GM12875 (cell line): ENCODE measurements at regions not wholly inside any gene's neighbourhood (a gene's known extent, or its start where the extent isn't known, plus 50 kb on each side); places are given as distances from the start of the nearest gene placed in this dataset.

Experiments
- H3K4me3 ChIP-seq: one replicate; pipeline ENCODE4 v1.5.1; 2011; ENCODE audit warnings: low read depth, low read length, control low read depth
- TF ChIP-seq, protein P1 (sequence below): IDR thresholded peaks from 2 replicates; pipeline ENCODE4 v1.5.1; 2011; ENCODE audit warnings: low read depth, mild to moderate bottlenecking, control low read depth, inconsistent platforms, low read length, moderate library complexity, borderline replicate concordance; ENCODE audit not compliant: insufficient read depth

- H3K4me3 ChIP-seq = no peak overlapping the region
- TF ChIP-seq, protein P1, sequence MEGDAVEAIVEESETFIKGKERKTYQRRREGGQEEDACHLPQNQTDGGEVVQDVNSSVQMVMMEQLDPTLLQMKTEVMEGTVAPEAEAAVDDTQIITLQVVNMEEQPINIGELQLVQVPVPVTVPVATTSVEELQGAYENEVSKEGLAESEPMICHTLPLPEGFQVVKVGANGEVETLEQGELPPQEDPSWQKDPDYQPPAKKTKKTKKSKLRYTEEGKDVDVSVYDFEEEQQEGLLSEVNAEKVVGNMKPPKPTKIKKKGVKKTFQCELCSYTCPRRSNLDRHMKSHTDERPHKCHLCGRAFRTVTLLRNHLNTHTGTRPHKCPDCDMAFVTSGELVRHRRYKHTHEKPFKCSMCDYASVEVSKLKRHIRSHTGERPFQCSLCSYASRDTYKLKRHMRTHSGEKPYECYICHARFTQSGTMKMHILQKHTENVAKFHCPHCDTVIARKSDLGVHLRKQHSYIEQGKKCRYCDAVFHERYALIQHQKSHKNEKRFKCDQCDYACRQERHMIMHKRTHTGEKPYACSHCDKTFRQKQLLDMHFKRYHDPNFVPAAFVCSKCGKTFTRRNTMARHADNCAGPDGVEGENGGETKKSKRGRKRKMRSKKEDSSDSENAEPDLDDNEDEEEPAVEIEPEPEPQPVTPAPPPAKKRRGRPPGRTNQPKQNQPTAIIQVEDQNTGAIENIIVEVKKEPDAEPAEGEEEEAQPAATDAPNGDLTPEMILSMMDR = no peak
Measured at GRCh38 chr7:30225863-30226613, 58.4 kb upstream of the ZNRF2 start.

GRCh38 chr7:30226614-30227268 lies 57.7 kb upstream of the ZNRF2 start:
- TF ChIP-seq, protein P1 = peak; percentile 12; the same call in 1 of the 2 replicates
- no peak overlapping the region for H3K4me3 ChIP-seq

- H3K4me3 ChIP-seq = no peak overlapping the region
- TF ChIP-seq, protein P1 = no peak
Measured at GRCh38 chr7:30231271-30231670, 53.1 kb upstream of the ZNRF2 start.

- H3K4me3 ChIP-seq = no peak overlapping the region
- TF ChIP-seq, protein P1 = no peak
Measured at GRCh38 chr7:30232391-30232790, 52.0 kb upstream of the ZNRF2 start.
